Breast epithelium (tissue), 3 donors: ENCODE measurements at regions not wholly inside any gene's neighbourhood (a gene's known extent, or its start where the extent isn't known, plus 50 kb on each side); places are given as distances from the start of the nearest gene placed in this dataset.

Experiments used
- CTCF ChIP-seq, 3 donors: fragments of 450-650 bp; IDR thresholded peaks; one replicate each; pipeline ENCODE4 v1.5.1; 2016 to 2017; ENCODE audit warnings: antibody characterized with exemption in 3 of 3, mild to moderate bottlenecking in 3 of 3, moderate library complexity in 3 of 3
- POLR2A ChIP-seq: fragments of 450-650 bp; IDR thresholded peaks from one replicate; pipeline ENCODE4 v1.6.1; 2016; ENCODE audit warnings: antibody characterized with exemption, mild to moderate bottlenecking, moderate library complexity
- POLR2AphosphoS5 ChIP-seq, 3 donors: sonication (generic); formaldehyde crosslinking; IDR thresholded peaks; one replicate each; pipeline ENCODE4 v1.6.1; 2017; ENCODE audit warnings: antibody characterized with exemption in 3 of 3

- no peak for TF ChIP-seq CTCF (IDR thresholded peaks at IDR 0.05)
- no peak for TF ChIP-seq POLR2AphosphoS5 (IDR thresholded peaks at IDR 0.05)
- TF ChIP-seq POLR2A: no peak
Observed at GRCh38 chr10:3698312-3698711, 86.7 kb downstream of the KLF6 start.
